ENCODE measurements at regions not wholly inside any gene's neighbourhood (a gene's known extent, or its start where the extent isn't known, plus 50 kb on each side); places are given as distances from the start of the nearest gene placed in this dataset.

DNA sequence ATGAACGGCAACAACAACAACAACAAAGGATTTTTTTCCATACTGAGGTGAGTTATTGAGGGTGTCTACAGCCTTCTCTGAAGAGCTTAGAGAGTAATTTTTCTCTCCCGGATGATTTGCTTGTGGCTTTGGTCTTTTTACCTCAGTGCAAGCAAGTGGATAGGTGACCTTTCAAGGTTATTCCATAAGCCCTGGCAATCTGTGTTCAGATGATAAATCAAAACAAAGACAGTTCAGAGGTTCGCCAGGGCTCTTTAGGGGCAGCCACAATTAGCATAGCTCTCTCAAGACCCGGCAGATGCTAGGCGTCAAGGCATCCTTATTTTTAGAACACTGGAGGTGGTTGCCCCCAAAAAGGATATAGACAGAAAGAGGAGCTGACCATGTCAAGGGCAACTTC, 417.9 kb upstream of the C9orf72 start:
- in situ Hi-C loops (cut with HindIII; ENCODE audit: low sequenced_read_pairs), result no loop called here

DNA sequence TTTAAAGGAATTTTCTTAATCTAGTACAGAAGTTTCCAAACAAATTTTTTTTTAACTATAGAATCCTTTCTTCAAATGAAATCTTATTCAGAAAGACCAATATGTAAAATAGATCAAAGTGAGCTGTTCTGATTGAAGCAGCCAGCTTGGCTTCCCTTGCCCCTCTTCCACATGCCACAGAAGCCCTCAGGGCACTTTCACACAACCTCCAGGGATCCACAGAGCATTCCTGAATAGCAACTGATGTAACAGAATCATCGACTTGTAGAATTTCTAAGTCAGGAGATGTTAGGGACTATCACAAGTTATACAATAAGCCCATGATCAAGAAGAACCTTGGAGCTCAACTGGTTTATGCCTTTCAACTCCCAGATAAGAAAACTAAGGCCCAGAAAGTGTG, 427.8 kb upstream of the C9orf72 start:
- in situ Hi-C loops (cut with HindIII; ENCODE audit: low sequenced_read_pairs), result no loop called here

DNA sequence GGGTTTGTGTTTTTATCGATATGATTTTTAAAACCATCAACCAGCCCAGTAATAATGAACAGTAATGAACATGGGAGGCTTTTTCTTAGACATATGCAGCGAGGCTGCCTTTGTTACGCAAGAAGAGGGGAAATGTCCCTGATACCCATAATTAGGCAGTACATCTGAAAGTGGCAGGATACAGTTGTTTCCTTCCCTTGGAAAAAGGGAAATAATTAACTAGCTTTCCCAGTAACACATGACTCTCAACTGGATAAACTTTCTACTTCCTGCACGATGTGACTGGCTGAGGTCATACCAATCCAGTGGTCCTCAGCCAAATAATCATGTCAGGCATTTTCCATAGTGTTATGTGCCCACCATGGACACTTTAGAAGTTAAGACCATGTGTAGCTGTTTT, 431.6 kb upstream of the C9orf72 start:
- in situ Hi-C loops (cut with HindIII; ENCODE audit: low sequenced_read_pairs), result no loop called here

DNA sequence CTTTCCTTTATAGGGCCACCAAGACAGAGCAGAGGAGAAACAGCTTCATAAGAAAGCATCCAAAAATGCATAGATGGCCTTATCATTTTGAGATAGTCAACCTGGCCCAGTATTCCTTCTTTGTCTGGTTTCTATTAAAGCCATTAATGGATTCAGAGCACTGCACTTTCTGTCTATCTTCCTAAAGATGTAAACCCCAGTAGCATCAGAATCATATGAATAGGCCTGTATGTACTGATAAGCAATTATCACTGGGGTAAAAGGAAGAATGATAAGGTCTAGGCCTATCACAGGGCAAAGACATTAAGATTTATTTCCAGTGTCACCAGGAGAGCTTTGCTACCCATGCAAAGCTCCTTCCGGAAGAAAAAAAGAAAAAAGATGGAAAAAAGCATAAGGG, 432.5 kb upstream of the C9orf72 start:
- in situ Hi-C loops (cut with HindIII; ENCODE audit: low sequenced_read_pairs), result no loop called here

DNA sequence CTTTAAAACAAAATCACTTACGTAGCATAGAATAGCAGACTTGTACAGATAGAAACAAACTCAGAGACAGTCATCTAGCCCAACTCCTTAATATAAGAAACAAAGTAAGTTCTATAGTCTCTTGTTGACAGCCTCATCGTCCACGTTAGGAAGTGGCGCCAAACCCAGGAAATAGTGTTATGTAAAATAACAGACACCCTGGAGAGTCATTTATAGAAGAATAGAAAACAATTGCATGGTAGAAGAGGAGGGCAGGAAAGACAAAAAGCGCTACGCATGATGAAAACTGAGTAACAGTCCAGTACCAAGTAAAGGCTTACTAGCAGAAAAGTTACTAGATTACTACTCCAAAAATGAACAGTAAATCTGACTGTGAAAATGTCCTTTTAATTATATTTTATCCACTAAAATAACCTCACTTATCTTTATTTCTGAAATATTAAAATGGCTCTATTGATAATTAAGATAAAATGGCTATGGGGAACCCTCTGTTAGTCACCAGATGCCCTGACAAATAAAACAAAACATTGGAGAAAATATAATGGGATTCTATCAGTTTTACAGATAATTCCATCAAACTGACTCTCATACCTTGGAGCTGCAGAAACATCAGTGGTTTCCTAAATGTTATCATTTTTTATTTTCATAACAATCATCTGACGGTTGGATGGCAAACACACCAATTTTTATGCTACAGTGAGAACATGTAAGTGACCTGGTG, 434.0 kb upstream of the C9orf72 start:
- in situ Hi-C loops (cut with HindIII; ENCODE audit: low sequenced_read_pairs), result no loop called here

DNA sequence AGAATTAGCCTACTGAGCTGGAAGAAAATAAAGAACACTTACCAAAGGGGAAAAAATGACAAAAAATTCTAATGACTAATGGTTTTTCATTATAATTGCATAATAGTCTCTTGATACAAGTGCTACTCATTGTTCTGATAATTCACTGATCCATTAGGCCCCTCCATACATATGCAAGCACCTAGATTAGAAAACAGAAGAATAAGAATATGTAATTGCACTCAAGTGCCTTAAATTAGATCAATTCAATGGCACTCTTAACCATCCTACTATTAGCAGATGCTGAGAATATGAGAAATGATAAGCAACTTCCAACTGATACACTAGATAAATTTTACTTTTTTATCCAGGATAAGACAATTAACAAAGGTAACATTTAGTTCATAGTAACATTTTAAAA, 440.9 kb upstream of the C9orf72 start:
- in situ Hi-C loops (cut with HindIII; ENCODE audit: low sequenced_read_pairs), result no loop called here

DNA sequence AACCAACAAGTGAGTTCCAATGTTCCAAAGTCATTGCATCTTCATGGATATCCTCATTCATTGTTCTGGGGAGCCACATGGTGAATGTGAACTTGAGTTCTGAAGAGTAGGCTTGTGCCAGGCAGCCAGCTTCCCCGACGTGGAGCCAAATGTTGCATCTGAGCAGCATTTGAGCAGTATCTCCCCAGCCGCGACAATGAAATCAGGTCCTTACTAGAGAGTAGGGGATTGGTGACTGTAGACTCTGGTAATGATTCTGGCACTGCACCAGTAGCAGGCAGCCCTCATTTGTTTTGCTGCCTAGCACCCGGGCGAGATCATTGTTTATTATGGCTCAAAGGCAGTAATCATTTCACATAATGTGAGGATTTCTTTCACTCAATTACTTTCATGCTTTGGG, 451.4 kb upstream of the C9orf72 start:
- in situ Hi-C loops (cut with HindIII; ENCODE audit: low sequenced_read_pairs), result no loop called here

DNA sequence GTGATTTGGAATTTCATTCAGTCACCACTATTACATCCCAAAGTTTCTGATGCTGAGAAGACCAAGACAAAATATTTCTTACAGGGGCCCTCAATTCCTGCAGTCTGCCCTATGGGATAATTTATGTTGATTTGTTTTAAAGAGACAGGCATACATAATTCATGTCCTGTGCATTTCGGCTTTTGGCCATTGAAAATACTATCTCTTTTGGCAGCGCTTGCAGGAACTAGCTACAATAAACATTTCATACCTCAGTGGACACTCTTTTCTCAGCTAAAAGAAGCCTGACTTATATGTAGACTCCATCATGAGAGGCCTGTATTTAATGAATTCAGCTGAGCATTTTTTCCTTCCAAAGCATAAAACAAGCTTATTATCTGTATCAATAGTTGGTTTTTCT, 451.9 kb upstream of the C9orf72 start:
- in situ Hi-C loops (cut with HindIII; ENCODE audit: low sequenced_read_pairs), result no loop called here

DNA sequence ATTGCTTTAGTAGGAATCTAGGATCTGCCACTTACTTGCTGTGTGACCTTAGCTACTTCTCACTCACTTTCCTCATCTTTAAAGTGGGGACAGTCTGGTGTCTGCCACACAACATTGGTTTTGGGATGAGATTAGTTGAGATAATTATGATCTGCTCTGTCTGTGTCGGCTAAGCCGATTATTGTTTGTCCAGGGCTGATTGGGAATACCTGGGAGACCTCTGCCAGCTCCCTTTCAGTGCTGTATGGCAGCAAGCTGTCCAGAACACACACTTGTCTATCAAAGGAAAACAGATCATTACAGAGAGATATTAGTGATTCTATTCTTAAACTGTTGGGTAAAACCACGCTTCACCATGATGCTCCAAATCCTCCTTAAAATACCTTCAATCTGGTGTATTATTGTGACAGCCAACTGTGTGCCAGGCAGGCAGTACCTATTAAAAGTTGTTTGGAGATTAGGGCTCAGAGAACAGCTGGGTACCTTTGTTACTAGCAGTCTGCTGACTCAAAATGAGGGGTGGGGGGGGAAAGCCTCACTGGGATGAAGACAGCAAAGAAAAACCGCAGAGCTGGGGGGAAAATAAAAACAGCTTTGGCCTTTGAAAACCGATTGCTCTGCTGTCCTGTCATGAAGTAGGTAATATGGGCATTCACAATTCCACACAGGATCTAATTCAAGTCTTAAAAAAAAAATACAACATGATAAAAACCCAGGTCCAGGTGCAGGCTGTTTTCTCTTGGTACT, 458.4 kb upstream of the C9orf72 start:
- in situ Hi-C loops (cut with HindIII; ENCODE audit: low sequenced_read_pairs), result no loop called here

DNA sequence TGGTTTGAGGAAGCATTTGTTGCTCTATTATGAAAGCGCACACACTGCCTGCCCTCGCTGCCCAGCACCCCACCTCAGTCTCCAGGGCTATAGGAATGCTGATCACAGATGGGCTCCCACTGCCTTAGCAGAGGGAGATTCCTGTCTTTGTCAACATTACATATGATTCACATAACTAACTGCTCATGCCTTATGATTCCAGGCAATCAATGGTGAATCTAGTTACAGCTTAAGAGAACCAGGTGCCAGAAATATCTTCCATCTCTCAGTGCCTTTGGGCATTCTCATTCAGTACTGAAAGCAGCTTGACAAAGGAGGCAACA, 458.9 kb upstream of the C9orf72 start:
- in situ Hi-C loops (cut with HindIII; ENCODE audit: low sequenced_read_pairs), result no loop called here

DNA sequence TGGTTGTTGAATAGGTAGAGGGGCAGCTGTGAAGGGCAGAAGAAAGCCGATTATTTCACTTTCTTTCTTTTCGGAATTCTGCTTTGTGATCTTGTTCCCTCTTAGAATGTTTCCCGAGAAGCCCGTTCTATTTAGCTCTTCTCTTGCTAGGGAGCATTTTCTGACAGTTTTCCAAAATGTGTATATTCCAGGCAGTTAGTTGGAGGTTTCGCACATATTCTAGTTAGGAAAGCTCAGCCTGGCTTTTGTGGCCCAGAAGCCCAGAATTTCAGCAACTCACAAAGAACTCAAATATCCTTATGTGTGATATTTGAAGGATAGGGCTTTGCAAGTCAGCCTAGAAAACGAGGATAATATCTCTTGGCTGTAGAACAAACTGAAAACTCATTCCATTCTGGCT, 461.0 kb upstream of the C9orf72 start:
- in situ Hi-C loops (cut with HindIII; ENCODE audit: low sequenced_read_pairs), result no loop called here

DNA sequence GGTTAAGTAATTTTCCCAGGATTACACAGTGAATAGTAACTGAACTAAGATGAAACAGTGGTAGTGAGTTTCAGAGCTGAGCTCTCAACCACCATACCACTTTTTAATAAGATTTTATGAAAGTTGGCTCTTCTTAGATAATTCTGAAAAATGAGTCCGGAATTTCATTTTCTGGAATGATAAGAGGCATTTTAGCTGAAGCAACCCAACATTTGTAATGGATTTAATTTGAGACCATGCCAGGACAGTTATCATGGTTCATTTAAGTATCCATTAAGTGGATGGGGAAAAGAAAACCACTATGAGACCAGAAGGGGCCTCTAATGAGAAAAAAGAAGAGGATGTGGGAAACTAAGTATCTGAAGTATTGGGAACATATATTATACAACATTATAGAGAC, 464.7 kb upstream of the C9orf72 start:
- in situ Hi-C loops (cut with HindIII; ENCODE audit: low sequenced_read_pairs), result no loop called here

DNA sequence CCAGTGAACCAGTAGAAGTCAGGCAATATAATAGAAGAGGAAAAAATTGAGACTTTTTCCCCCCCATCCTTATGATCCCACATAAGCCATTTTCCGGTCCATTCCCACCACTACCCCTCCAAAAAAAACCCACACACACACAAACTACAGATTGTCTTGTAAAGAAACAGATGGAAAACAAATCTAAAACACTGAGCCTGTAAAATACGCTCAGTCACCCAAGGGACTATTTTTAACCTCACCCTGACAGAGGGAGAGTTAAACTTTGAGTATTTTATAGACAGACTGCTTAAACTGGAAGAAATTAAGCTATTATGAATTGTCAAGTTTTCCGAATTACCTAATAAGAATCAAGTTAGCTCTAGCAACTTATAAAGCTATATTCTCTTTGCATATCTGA, 471.8 kb upstream of the C9orf72 start:
- in situ Hi-C loops (cut with HindIII; ENCODE audit: low sequenced_read_pairs), result no loop called here

DNA sequence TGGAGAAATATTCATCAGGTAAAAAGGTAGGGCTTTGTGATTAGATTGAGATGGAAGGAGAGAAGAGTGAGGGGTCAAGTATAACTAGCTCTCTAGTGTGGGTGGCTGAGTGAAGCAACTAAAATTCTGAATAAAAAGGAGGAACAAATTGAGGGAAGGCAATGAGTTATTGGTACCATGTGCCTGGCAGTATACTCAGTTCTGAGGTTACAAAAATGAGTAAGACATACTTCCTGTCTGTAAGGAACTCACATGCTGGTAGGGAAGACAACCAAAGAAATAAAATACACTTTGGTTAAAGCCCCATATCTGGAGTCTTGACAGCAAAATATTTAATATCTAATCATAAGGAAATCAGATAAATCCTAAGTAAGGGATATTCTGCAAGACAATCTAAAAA, 476.8 kb upstream of the C9orf72 start:
- in situ Hi-C loops (cut with HindIII; ENCODE audit: low sequenced_read_pairs), result no loop called here

DNA sequence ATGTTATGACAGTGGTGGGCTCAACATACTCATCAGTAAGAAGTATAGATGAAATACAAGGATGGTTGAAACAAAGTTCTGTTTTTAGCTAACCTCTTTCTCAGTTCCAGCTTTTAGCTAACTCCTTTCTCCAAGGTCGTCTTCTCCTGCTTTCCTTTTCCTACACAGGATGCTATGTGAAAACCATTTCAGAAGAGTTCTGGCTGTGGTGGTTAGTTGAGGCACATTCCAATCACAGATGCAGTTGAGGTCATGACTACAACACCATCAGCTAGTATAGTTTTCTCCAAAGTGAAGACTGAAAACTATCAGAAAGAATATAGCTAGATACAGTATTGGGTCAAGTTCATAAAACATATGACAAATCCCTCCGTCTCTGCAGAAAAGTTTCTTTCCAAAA, 477.7 kb upstream of the C9orf72 start:
- in situ Hi-C loops (cut with HindIII; ENCODE audit: low sequenced_read_pairs), result no loop called here

DNA sequence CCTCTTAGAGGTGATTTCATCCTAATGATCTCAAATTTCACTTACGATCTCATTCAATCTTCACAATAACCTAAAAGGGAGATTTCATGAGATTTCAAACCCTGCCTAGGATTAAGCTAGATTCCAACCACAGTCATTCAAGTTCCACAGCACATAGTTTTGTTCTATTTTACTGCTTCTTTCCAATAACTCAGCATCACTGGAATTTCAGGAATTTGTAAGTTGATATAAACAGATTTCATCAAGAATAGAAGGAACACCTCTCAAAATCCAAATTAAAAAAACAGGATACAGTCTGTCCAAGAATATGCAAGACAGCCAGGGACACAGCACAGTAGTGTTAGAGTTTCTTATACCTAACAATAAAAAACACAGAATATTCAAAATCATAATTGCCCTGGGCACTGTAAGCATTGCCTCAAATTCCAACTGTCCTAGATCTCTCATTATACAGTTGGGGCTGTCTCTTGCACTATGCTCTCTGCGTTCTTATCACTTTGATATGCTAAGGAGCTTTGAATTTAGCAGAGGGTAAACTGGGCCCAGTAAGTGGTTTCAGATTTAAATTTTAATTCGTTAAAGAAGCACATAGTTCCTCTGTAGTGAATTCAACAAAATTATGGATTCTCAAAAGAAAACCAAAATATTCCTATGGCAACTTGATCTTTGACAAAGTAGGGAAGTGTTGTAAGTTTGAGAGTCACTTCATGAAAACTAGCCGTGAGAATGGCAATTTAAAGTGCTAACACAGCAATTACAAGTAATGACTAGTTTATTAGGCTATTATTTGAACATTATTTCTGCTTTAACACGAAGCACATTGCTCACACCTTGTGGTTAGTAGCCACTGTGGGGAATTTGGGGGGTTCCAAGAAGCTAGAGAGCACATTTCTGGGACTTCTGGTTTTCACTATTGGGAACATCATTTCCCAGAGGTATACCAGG, 478.6 kb upstream of the C9orf72 start:
- in situ Hi-C loops (cut with HindIII; ENCODE audit: low sequenced_read_pairs), result no loop called here

DNA sequence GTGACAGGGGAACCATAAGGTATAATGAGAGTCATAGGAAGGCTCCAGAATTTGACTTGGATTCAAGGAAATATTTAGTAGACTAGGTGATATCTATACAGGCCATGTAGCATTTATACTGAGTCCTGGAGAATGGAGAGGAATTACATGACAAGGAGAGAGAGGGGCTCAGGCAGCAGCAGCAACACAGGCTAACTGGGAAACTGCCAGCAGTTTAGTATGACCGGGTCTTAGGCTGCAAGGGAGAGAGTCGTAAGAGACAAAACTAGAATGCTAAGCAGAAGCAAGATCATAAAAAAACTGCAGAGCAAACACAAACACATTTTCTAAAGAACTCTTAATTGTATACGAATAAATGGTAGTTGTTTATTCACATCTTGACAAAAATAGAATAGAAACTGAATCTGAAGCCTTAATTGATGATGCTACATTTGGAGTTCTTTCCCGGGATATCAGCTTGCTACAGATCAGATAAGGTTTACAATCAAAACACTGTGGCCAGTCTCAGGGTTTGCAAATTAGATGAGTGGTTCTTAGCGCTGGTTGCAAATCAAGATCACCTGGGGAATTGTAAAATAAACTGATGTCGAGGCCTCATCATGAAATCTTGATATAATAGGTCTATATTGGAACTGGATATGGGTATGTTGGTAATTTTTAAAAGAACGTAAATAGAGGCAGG, 480.0 kb upstream of the C9orf72 start:
- in situ Hi-C loops (cut with HindIII; ENCODE audit: low sequenced_read_pairs), result no loop called here

DNA sequence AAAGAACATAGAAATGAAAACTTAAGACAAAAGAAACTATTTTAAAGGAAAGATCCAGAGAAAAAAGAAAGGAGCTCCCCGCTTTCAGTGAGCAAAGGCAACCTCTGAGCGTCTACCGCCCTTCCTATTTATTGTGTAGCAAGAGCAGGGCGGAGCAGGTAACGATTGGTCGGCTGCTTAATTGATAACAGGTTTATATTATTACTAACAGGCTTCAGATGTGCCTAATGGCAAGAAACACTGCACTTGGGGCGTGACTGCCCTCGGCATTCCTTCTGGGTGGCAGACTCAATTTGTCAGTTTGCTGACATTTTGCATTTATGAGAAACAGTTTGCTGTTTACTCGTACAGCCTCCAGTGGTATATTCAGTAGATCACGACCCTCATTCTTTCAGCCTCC, 482.7 kb upstream of the C9orf72 start:
- in situ Hi-C loops (cut with HindIII; ENCODE audit: low sequenced_read_pairs), result no loop called here

DNA sequence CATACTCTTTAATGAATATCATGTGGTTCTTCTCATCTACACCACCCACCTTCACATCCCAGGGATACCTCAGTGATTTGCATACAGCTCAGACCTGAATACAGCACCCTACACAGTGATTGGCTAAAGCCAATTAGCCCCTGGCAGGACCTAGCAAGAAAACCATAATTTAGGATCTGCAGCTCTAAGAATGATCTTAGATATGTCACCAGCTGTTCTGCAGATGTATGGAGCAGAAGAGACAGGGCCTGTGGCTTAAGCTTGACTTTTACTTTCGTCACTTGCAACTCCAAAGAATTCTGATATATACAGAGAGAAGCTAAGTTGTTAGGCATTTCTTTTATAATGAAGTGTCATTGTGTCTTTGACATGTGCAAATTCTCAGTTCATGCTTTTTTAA, 483.2 kb upstream of the C9orf72 start:
- in situ Hi-C loops (cut with HindIII; ENCODE audit: low sequenced_read_pairs), result no loop called here

DNA sequence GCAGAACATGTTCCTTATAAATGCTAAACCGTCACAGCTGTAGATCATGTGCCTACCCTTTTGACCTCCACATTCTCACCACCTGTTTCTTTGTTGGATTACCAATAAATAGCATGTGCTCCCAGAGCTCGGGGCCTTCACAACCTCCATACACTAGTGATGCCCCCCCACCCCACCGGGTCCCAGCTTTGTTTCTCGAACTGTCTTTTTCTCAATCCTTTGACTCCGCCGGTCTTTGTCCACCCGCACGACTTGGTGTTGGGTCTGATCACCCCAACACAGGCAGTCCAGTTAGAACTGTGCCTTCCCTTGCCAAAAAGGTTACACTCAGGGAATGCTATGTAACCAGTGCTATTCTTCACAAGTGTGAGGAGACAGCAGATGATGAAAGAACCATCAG, 485.9 kb upstream of the C9orf72 start:
- in situ Hi-C loops (cut with HindIII; ENCODE audit: low sequenced_read_pairs), result no loop called here

DNA sequence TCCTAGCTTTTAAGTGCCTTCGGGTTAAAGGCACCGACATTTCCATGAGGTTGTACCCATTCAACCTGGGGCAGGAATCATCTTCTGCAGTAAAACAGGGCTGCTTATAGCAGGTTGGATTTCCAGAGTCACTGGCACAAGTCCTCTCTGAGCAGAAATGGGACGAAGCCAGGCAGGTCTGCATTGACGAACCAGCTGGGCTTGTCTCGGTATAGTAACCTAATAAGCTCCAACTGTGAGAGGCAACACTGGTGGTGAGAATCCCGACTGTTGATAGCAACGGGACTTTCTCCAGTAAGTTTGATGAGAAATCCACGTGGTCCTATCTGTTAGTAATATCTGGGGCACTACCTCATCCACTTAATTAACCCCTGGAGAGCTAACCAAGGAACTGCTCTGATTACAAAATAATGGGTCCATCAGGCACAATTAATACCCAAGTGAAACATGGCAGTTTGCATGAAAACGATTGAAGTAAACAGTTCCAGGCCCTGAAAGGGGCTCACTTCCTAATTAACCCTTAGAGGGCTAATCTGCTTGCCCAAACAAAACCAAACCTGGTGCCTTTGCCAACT, 491.0 kb upstream of the C9orf72 start:
- in situ Hi-C loops (cut with HindIII; ENCODE audit: low sequenced_read_pairs), result no loop called here

All from DLD1 (cell line).